H1 (cell line): ENCODE measurements at regions not wholly inside any gene's neighbourhood (a gene's known extent, or its start where the extent isn't known, plus 50 kb on each side); places are given as distances from the start of the nearest gene placed in this dataset.

Experiments
- CTCF ChIA-PET: fragments of 300-600 bp; sonication (Branson Sonifier 250); formaldehyde crosslinking; loops from one replicate; lab custom pipeline; 2021; ENCODE audit not compliant: partially characterized antibody; lab: Charles Lee
- POLR2A ChIA-PET: fragments of 300-600 bp; sonication (Branson Sonifier 250); formaldehyde crosslinking; loops from one replicate; lab custom pipeline; 2021; ENCODE audit warnings: inconsistent platforms; ENCODE audit not compliant: partially characterized antibody; lab: Charles Lee
- DNase-seq, 2 experiments: peaks; one replicate each; pipeline versions ENCODE4 v3.0.0 to v3.0.0-alpha.2; 2010 to 2022; ENCODE audit warnings: low spot score in 2 of 2, low read depth in 1 of 2, mixed read lengths in 1 of 2
- FAIRE-seq: peaks from 2 replicates; lab custom pipeline; 2011; peaks lifted over from hg19 to GRCh38; lab: Jason Lieb, UNC
- H2AFZ ChIP-seq: 2 replicates; pipeline ENCODE4 v1.8.1; 2012; ENCODE audit warnings: low read length, inconsistent platforms
- H2AK5ac ChIP-seq: 2 replicates; pipeline ENCODE4 v1.6.1; 2013; ENCODE audit warnings: low read depth, low read length
- H2BK120ac ChIP-seq: replicated peaks from 2 replicates; pipeline ENCODE3; 2013; ENCODE audit warnings: low read depth, low read length, inconsistent platforms
- H2BK12ac ChIP-seq: 2 replicates; pipeline ENCODE4 v1.6.1; 2013; ENCODE audit warnings: low read depth, low read length
- H2BK15ac ChIP-seq: 2 replicates; pipeline ENCODE4 v1.6.1; 2013; ENCODE audit warnings: low read length
- H2BK20ac ChIP-seq: 2 replicates; pipeline ENCODE4 v1.6.1; 2013; ENCODE audit warnings: low read length
- H2BK5ac ChIP-seq: 2 replicates; pipeline ENCODE4 v1.6.1; 2013; ENCODE audit warnings: low read depth, low read length
- H3K14ac ChIP-seq: 2 replicates; pipeline ENCODE4 v1.6.1; 2013; ENCODE audit warnings: inconsistent platforms; ENCODE audit not compliant: insufficient read length
- H3K18ac ChIP-seq: 2 replicates; pipeline ENCODE4 v1.6.1; 2013; ENCODE audit warnings: low read length; ENCODE audit errors: extremely low read depth
- H3K23ac ChIP-seq: 2 replicates; pipeline ENCODE4 v1.6.1; 2013; ENCODE audit warnings: inconsistent platforms; ENCODE audit not compliant: insufficient read length
- H3K23me2 ChIP-seq: 2 replicates; pipeline ENCODE4 v1.6.1; 2013; ENCODE audit warnings: low read depth, low read length
- H3K27ac ChIP-seq: 2 replicates; pipeline ENCODE4 v1.6.1; 2011; ENCODE audit warnings: low read depth, low read length, inconsistent platforms
- H3K27me3 ChIP-seq, 4 experiments: replicated peaks in 1 of 4; 1 replicate in 1 of 4; 2 replicates in 3 of 4; pipeline versions ENCODE4 v1.6.1 to v1.8.1; 2011 to 2013; ENCODE audit warnings: low read length in 3 of 4, mild to moderate bottlenecking in 3 of 4, inconsistent platforms in 2 of 4, mixed read lengths in 2 of 4, moderate library complexity in 1 of 4; ENCODE audit not compliant: control insufficient read depth in 3 of 4, insufficient read depth in 3 of 4; ENCODE audit errors: extremely low read depth in 1 of 4
- H3K36me3 ChIP-seq, 4 experiments: 2 replicates each; pipeline versions ENCODE4 v1.6.1 to v1.8.1; 2011 to 2013; ENCODE audit warnings: mild to moderate bottlenecking in 4 of 4, low read length in 3 of 4, moderate library complexity in 2 of 4, control low read depth in 1 of 4, inconsistent platforms in 1 of 4; ENCODE audit not compliant: insufficient read depth in 4 of 4, control insufficient read depth in 2 of 4
- H3K4ac ChIP-seq: replicated peaks from 2 replicates; pipeline ENCODE3; 2013; ENCODE audit warnings: low read length, low read depth, mixed read lengths, inconsistent platforms; ENCODE audit not compliant: insufficient read length
- H3K4me1 ChIP-seq, 4 experiments: replicated peaks in 1 of 4; 1 replicate in 1 of 4; 2 replicates in 3 of 4; pipeline versions ENCODE4 v1.6.1 to v1.8.1; 2011 to 2013; ENCODE audit warnings: low read length in 3 of 4, inconsistent platforms in 2 of 4, mixed read lengths in 1 of 4; ENCODE audit not compliant: insufficient read depth in 4 of 4, control insufficient read depth in 3 of 4
- H3K4me2 ChIP-seq, 2 experiments: 2 replicates each; pipeline versions ENCODE4 v1.6.1 to v1.8.1; 2011 to 2013; ENCODE audit warnings: low read depth in 2 of 2, low read length in 2 of 2, control low read depth in 1 of 2, inconsistent platforms in 1 of 2, mild to moderate bottlenecking in 1 of 2; ENCODE audit not compliant: insufficient read depth in 1 of 2
- H3K4me3 ChIP-seq, 4 experiments: fragments of 200-600, 300-600 bp in 1 of 4; sonication (generic), shearing (Covaris generic), sonication (Bioruptor Twin) in 1 of 4; 2 replicates each; pipeline versions ENCODE4 v1.5.1 to v1.8.1; 2011 to 2016; ENCODE audit warnings: low read length in 4 of 4, low read depth in 3 of 4, control low read depth in 2 of 4, inconsistent platforms in 2 of 4, mild to moderate bottlenecking in 2 of 4, mixed read lengths in 1 of 4, moderate library complexity in 1 of 4; ENCODE audit not compliant: insufficient read depth in 2 of 4; ENCODE audit errors: extremely low read depth in 1 of 4
- H3K56ac ChIP-seq: replicated peaks from 2 replicates; pipeline ENCODE3; 2013; ENCODE audit warnings: low read depth, mild to moderate bottlenecking, mixed read lengths, low read length, inconsistent platforms; ENCODE audit not compliant: insufficient read length
- H3K79me1 ChIP-seq: 2 replicates; pipeline ENCODE4 v1.6.1; 2013; ENCODE audit warnings: low read depth, low read length, control low read depth
- H3K79me2 ChIP-seq, 2 experiments: 2 replicates each; pipeline versions ENCODE4 v1.6.1 to v1.8.1; 2012 to 2013; ENCODE audit warnings: low read length in 2 of 2, mild to moderate bottlenecking in 2 of 2, inconsistent platforms in 1 of 2; ENCODE audit not compliant: insufficient read depth in 2 of 2, control insufficient read depth in 1 of 2
- H3K9ac ChIP-seq, 4 experiments: replicated peaks in 1 of 4; 1 replicate in 1 of 4; 2 replicates in 3 of 4; pipeline versions ENCODE4 v1.6.1 to v1.8.1; 2011 to 2013; ENCODE audit warnings: low read depth in 3 of 4, low read length in 3 of 4, control low read depth in 2 of 4, mild to moderate bottlenecking in 2 of 4, moderate library complexity in 2 of 4, inconsistent platforms in 1 of 4; ENCODE audit errors: extremely low read depth in 1 of 4
- H3K9me3 ChIP-seq, 2 experiments: 2 replicates each; pipeline versions ENCODE4 v1.6.1 to v1.8.1; 2012 to 2013; ENCODE audit warnings: mild to moderate bottlenecking in 2 of 2, moderate library complexity in 2 of 2, control low read depth in 1 of 2, inconsistent platforms in 1 of 2, low read depth in 1 of 2, low read length in 1 of 2, mixed read lengths in 1 of 2; ENCODE audit not compliant: insufficient read depth in 2 of 2
- H4K20me1 ChIP-seq, 2 experiments: replicated peaks in 1 of 2; 2 replicates each; pipeline versions ENCODE3 to v1.8.1; 2011 to 2013; ENCODE audit warnings: inconsistent platforms in 2 of 2, low read length in 2 of 2, mild to moderate bottlenecking in 1 of 2; ENCODE audit not compliant: insufficient read depth in 2 of 2, control insufficient read depth in 1 of 2
- H4K5ac ChIP-seq: 2 replicates; pipeline ENCODE4 v1.6.1; 2013; ENCODE audit warnings: low read length, low read depth, mixed read lengths, inconsistent platforms; ENCODE audit not compliant: insufficient read length
- H4K8ac ChIP-seq: 2 replicates; pipeline ENCODE4 v1.8.0; 2013; ENCODE audit warnings: mild to moderate bottlenecking, moderate library complexity, low read length, inconsistent platforms; ENCODE audit not compliant: insufficient read depth; ENCODE audit errors: extremely low read depth
- H4K91ac ChIP-seq: replicated peaks from 2 replicates; pipeline ENCODE3; 2013; ENCODE audit warnings: low read length, mixed read lengths, inconsistent platforms; ENCODE audit not compliant: insufficient read length
- GABPA ChIP-seq: IDR thresholded peaks from 2 replicates; pipeline ENCODE4 v1.6.1; 2011; ENCODE audit warnings: mild to moderate bottlenecking, low read length, moderate library complexity, borderline replicate concordance; ENCODE audit not compliant: insufficient read depth
- JUND ChIP-seq: IDR thresholded peaks from 2 replicates; pipeline ENCODE4 v1.6.1; 2011; ENCODE audit warnings: mild to moderate bottlenecking, improper control_type of control experiment, low read length
- WGBS, 2 experiments: shearing (Covaris generic) in 1 of 2; methylation state at CpG; one replicate each; pipeline versions ENCODE4 v1.1.6 to v1.1.7; 2013 to 2015; ENCODE audit warnings: low lambda C conversion rate in 2 of 2, mixed read lengths in 2 of 2, inconsistent platforms in 1 of 2, low coverage in 1 of 2, missing lambda C conversion rate in 1 of 2; ENCODE audit not compliant: insufficient replicate concordance in 2 of 2, insufficient coverage in 1 of 2, insufficient read length in 1 of 2; ENCODE audit errors: extremely low coverage in 1 of 2, missing lambda C conversion rate in 1 of 2; 5-methylcytosine and 5-hydroxymethylcytosine counted together

GRCh38 chr19:34034318-34034846 lies 137.9 kb upstream of the LSM14A start:
- H3K27me3 ChIP-seq = no peaks in the 10 kb centered on the region
- no peaks in the 10 kb centered on the region for H3K23me2 ChIP-seq
- no peak overlapping the region for H2AK5ac ChIP-seq
- no peak overlapping the region for H3K18ac ChIP-seq
- H2AFZ ChIP-seq = no peak overlapping the region
- no peak overlapping the region for H3K23ac ChIP-seq
- no peak overlapping the region for H3K9ac ChIP-seq
- no peak overlapping the region for H2BK15ac ChIP-seq
- H4K8ac ChIP-seq = no peak overlapping the region
- H3K27ac ChIP-seq = no peak overlapping the region
- H3K4me3 ChIP-seq = no peak overlapping the region
- H4K91ac ChIP-seq = no peak overlapping the region
- H2BK12ac ChIP-seq = no peak overlapping the region
- H2BK20ac ChIP-seq = no peak overlapping the region
- no peaks in the 10 kb centered on the region for H3K9me3 ChIP-seq
- DNase-seq (no peak), FAIRE-seq (no peak)
- H3K79me2 ChIP-seq = no peaks in the 10 kb centered on the region
- no peak overlapping the region for H4K5ac ChIP-seq
- POLR2A ChIA-PET = no interaction called here
- H2BK120ac ChIP-seq = no peak overlapping the region
- H2BK5ac ChIP-seq = no peak overlapping the region
- H3K36me3 ChIP-seq = no peaks in the 10 kb centered on the region
- WGBS, 2 experiments = 88% methylated on average over 2 of the region's 2 CpGs; no CpG with 5 or more reads in 1 of the 2 experiments
- CTCF ChIA-PET = interaction anchor here (0.6 to 2.1 kb wide), 3 partner anchors 100 to 257 kb away, joined by 3 to 6 read pairs (median 3); no protein-coding TSS in a partner anchor
- H3K4me2 ChIP-seq = no peak overlapping the region
- no peaks in the 10 kb centered on the region for H3K4me1 ChIP-seq
- H3K79me1 ChIP-seq = no peaks in the 10 kb centered on the region
- no peak overlapping the region for H3K56ac ChIP-seq
- H3K4ac ChIP-seq = no peak overlapping the region
- H3K14ac ChIP-seq = no peak overlapping the region
- no peaks in the 10 kb centered on the region for H4K20me1 ChIP-seq
- TF ChIP-seq JUND (no peak), GABPA (no peak)
